ENCODE measurements at regions not wholly inside any gene's neighbourhood (a gene's known extent, or its start where the extent isn't known, plus 50 kb on each side); places are given as distances from the start of the nearest gene placed in this dataset.

- no peaks in the 10 kb centered on the region for H3K27me3 ChIP-seq
- peak in 2 of 3 donors; percentile 26 to 37 for DNase-seq
Observed at GRCh38 chr10:46226900-46227558, 59.8 kb upstream of the ANTXRL start.

GRCh38 chr10:46227571-46227935, 59.2 kb upstream of the ANTXRL start:
- TF ChIP-seq CTCF (IDR thresholded peaks at IDR 0.05) (no peak), POLR2A (IDR thresholded peaks at IDR 0.05) (no peak)

More at GRCh38 chr10:46226900-46227558, 59.8 kb upstream of the ANTXRL start:
- no peaks in the 10 kb centered on the region for H3K36me3 ChIP-seq
- H3K27ac ChIP-seq: no peak overlapping the region
- H3K9me3 ChIP-seq: no peaks in the 10 kb centered on the region
- no peak overlapping the region for H3K4me3 ChIP-seq
- peaks cover 0 to 7% (median 0%) of the 10 kb centered on the region in 4 donors for H3K4me1 ChIP-seq
- TF ChIP-seq POLR2A (IDR thresholded peaks at IDR 0.05): no peak
- TF ChIP-seq CTCF (IDR thresholded peaks at IDR 0.05): no peak

GRCh38 chr10:46227936-46228562, 58.7 kb upstream of the ANTXRL start:
- Histone ChIP-seq H3K9me3 (no peaks in the 10 kb centered on the region), H3K4me1 (peaks cover 0 to 7% (median 0%) of the 10 kb centered on the region in 4 donors), H3K36me3 (no peaks in the 10 kb centered on the region), H3K27ac (no peak overlapping the region), H3K4me3 (no peak overlapping the region), H3K27me3 (no peaks in the 10 kb centered on the region)
- TF ChIP-seq POLR2A (IDR thresholded peaks at IDR 0.05) (no peak), CTCF (IDR thresholded peaks at IDR 0.05) (no peak)
- DNase-seq: peak; percentile 11 to 43 (median 42)

More at GRCh38 chr10:46227571-46227935, 59.2 kb upstream of the ANTXRL start:
- Histone ChIP-seq H3K27me3 (no peaks in the 10 kb centered on the region), H3K4me3 (no peak overlapping the region), H3K36me3 (no peaks in the 10 kb centered on the region), H3K27ac (no peak overlapping the region), H3K4me1 (peaks cover 0 to 7% (median 0%) of the 10 kb centered on the region in 4 donors), H3K9me3 (no peaks in the 10 kb centered on the region)
- peak in 2 of 3 donors; percentile 11 to 32 for DNase-seq

- H3K27ac ChIP-seq: no peak overlapping the region
- H3K36me3 ChIP-seq: no peaks in the 10 kb centered on the region
- TF ChIP-seq CTCF (IDR thresholded peaks at IDR 0.05) (peak; percentile 73 to 90 (median 82)), POLR2A (IDR thresholded peaks at IDR 0.05) (no peak)
Observed at GRCh38 chr10:46228563-46229071, 58.2 kb upstream of the ANTXRL start.

GRCh38 chr10:46229144-46229563, 57.6 kb upstream of the ANTXRL start:
- H3K36me3 ChIP-seq: no peaks in the 10 kb centered on the region
- H3K9me3 ChIP-seq: no peaks in the 10 kb centered on the region
- no peaks in the 10 kb centered on the region for H3K27me3 ChIP-seq
- no peak overlapping the region for H3K4me3 ChIP-seq
- H3K4me1 ChIP-seq: peaks cover 0 to 7% (median 0%) of the 10 kb centered on the region in 4 donors
- H3K27ac ChIP-seq: no peak overlapping the region
- peak; percentile 15 to 52 (median 41) for DNase-seq
- TF ChIP-seq CTCF (IDR thresholded peaks at IDR 0.05): peak; percentile 8 to 66 (median 48)
- no peak for TF ChIP-seq POLR2A (IDR thresholded peaks at IDR 0.05)

More at GRCh38 chr10:46228563-46229071, 58.2 kb upstream of the ANTXRL start:
- Histone ChIP-seq H3K27me3 (no peaks in the 10 kb centered on the region), H3K4me1 (peaks cover 0 to 7% (median 0%) of the 10 kb centered on the region in 4 donors), H3K4me3 (no peak overlapping the region), H3K9me3 (no peaks in the 10 kb centered on the region)
- peak; percentile 65 to 81 (median 73) for DNase-seq

Measured in Peyer's patch (tissue), 4 donors.